IgD-negative memory B cell (primary cell): ENCODE measurements at regions not wholly inside any gene's neighbourhood (a gene's known extent, or its start where the extent isn't known, plus 50 kb on each side); places are given as distances from the start of the nearest gene placed in this dataset.
"Not testable (repeated sequence)": the region's sequence is repeated elsewhere in the genome, so short reads cannot be mapped to it uniquely, and the experiment has no call there.

Experiments used
- H3K27ac Mint-ChIP-seq, 3 donors: one replicate each; pipeline ENCODE4 v1.8.0; 2020 to 2022; ENCODE audit warnings: mild to moderate bottlenecking in 3 of 3, mixed read lengths in 3 of 3, moderate library complexity in 1 of 3
- H3K27me3 Mint-ChIP-seq: one replicate; pipeline ENCODE4 v1.8.0; 2021; ENCODE audit warnings: mixed read lengths
- H3K36me3 Mint-ChIP-seq: one replicate; pipeline ENCODE4 v1.8.0; 2020; ENCODE audit warnings: mild to moderate bottlenecking, mixed read lengths
- H3K4me1 Mint-ChIP-seq, 3 donors: one replicate each; pipeline ENCODE4 v1.8.0; 2020 to 2022; ENCODE audit warnings: mixed read lengths in 3 of 3, mild to moderate bottlenecking in 1 of 3
- H3K4me3 Mint-ChIP-seq, 4 donors: one replicate each; pipeline ENCODE4 v1.8.0; 2020 to 2022; ENCODE audit warnings: mild to moderate bottlenecking in 4 of 4, mixed read lengths in 4 of 4, moderate library complexity in 3 of 4
- H3K9me3 Mint-ChIP-seq, 3 donors: one replicate each; pipeline ENCODE4 v1.8.0; 2020 to 2021; ENCODE audit warnings: mixed read lengths in 3 of 3, mild to moderate bottlenecking in 1 of 3

GRCh38 chr3:159249472-159250174, 447.8 kb downstream of the MFSD1 start:
- Mint-ChIP-seq H3K4me3 (no peak overlapping the region), H3K27me3 (peaks cover 3% of the 10 kb centered on the region), H3K4me1 (peaks cover 0 to 4% (median 0%) of the 10 kb centered on the region in 3 donors), H3K9me3 (peaks cover 6 to 10% (median 7%) of the 10 kb centered on the region in 3 donors), H3K27ac (no peak overlapping the region), H3K36me3 (no peaks in the 10 kb centered on the region)

- H3K9me3 Mint-ChIP-seq = peaks cover 6 to 10% (median 7%) of the 10 kb centered on the region in 3 donors
- peaks cover 3% of the 10 kb centered on the region for H3K27me3 Mint-ChIP-seq
- H3K36me3 Mint-ChIP-seq = no peaks in the 10 kb centered on the region
- no peak overlapping the region for H3K4me3 Mint-ChIP-seq
- H3K4me1 Mint-ChIP-seq = peaks cover 0 to 4% (median 0%) of the 10 kb centered on the region in 3 donors
- no peak overlapping the region for H3K27ac Mint-ChIP-seq
These were observed 449.1 kb downstream of the MFSD1 start for GRCh38 chr3:159250961-159251360.

GRCh38 chr3:159252274-159252673, 450.4 kb downstream of the MFSD1 start:
- peaks cover 6 to 10% (median 7%) of the 10 kb centered on the region in 3 donors for H3K9me3 Mint-ChIP-seq
- H3K27me3 Mint-ChIP-seq = peaks cover 3% of the 10 kb centered on the region
- H3K4me3 Mint-ChIP-seq = no peak overlapping the region
- peaks cover 0 to 4% (median 0%) of the 10 kb centered on the region in 3 donors for H3K4me1 Mint-ChIP-seq
- H3K27ac Mint-ChIP-seq = no peak overlapping the region
- no peaks in the 10 kb centered on the region for H3K36me3 Mint-ChIP-seq

GRCh38 chr3:159252772-159253384, 451.0 kb downstream of the MFSD1 start:
- no peak overlapping the region for H3K27ac Mint-ChIP-seq
- no peaks in the 10 kb centered on the region for H3K36me3 Mint-ChIP-seq
- peaks cover 0 to 4% (median 0%) of the 10 kb centered on the region in 3 donors for H3K4me1 Mint-ChIP-seq
- H3K27me3 Mint-ChIP-seq = peaks cover 3% of the 10 kb centered on the region
- H3K9me3 Mint-ChIP-seq = peaks cover 6 to 10% (median 7%) of the 10 kb centered on the region in 3 donors
- peak overlapping the region in 1 of 4 donors; percentile 10 for H3K4me3 Mint-ChIP-seq

GRCh38 chr3:159253860-159254259, 452.0 kb downstream of the MFSD1 start:
- Mint-ChIP-seq H3K36me3 (no peaks in the 10 kb centered on the region), H3K27me3 (peaks cover 3% of the 10 kb centered on the region), H3K27ac (no peak overlapping the region), H3K4me1 (peaks cover 0 to 4% (median 0%) of the 10 kb centered on the region in 3 donors), H3K9me3 (peaks cover 6 to 10% (median 7%) of the 10 kb centered on the region in 3 donors), H3K4me3 (no peak overlapping the region)

- H3K27ac Mint-ChIP-seq = no peak overlapping the region
- H3K9me3 Mint-ChIP-seq = peaks cover 0 to 3% (median 2%) of the 10 kb centered on the region in 3 donors
- H3K27me3 Mint-ChIP-seq = peaks cover 4% of the 10 kb centered on the region
- peaks cover 0 to 1% (median 0%) of the 10 kb centered on the region in 3 donors for H3K4me1 Mint-ChIP-seq
- H3K36me3 Mint-ChIP-seq = no peaks in the 10 kb centered on the region
- no peak overlapping the region for H3K4me3 Mint-ChIP-seq
These were observed 456.1 kb downstream of the MFSD1 start for GRCh38 chr3:159257954-159258353.

- Mint-ChIP-seq H3K4me1 (no peaks in the 10 kb centered on the region), H3K9me3 (no peaks in the 10 kb centered on the region), H3K27me3 (peaks cover 3% of the 10 kb centered on the region), H3K36me3 (no peaks in the 10 kb centered on the region), H3K27ac (no peak overlapping the region), H3K4me3 (no peak overlapping the region)
These were observed 457.1 kb downstream of the MFSD1 start for GRCh38 chr3:159258934-159259333.

GRCh38 chr3:159260049-159260662, 458.3 kb downstream of the MFSD1 start:
- no peaks in the 10 kb centered on the region for H3K9me3 Mint-ChIP-seq

GRCh38 chr3:159261333-159261732, 459.5 kb downstream of the MFSD1 start:
- H3K36me3 Mint-ChIP-seq = not testable (repeated sequence)

More at GRCh38 chr3:159260049-159260662, 458.3 kb downstream of the MFSD1 start:
- Mint-ChIP-seq H3K27ac (no peak overlapping the region), H3K4me1 (no peaks in the 10 kb centered on the region), H3K27me3 (peaks cover 3% of the 10 kb centered on the region), H3K36me3 (no peaks in the 10 kb centered on the region), H3K4me3 (no peak overlapping the region)

GRCh38 chr3:159263750-159264553, 462.1 kb downstream of the MFSD1 start:
- H3K27ac Mint-ChIP-seq = no peak overlapping the region
- no peaks in the 10 kb centered on the region for H3K36me3 Mint-ChIP-seq
- H3K27me3 Mint-ChIP-seq = peaks cover 11% of the 10 kb centered on the region
- H3K4me1 Mint-ChIP-seq = no peaks in the 10 kb centered on the region
- no peak overlapping the region for H3K4me3 Mint-ChIP-seq
- peaks cover 0 to 1% (median 0%) of the 10 kb centered on the region in 3 donors for H3K9me3 Mint-ChIP-seq

More at GRCh38 chr3:159261333-159261732, 459.5 kb downstream of the MFSD1 start:
- H3K4me1 Mint-ChIP-seq, H3K27ac Mint-ChIP-seq, H3K4me3 Mint-ChIP-seq, H3K27me3 Mint-ChIP-seq, H3K9me3 Mint-ChIP-seq: not testable (repeated sequence)

- no peak overlapping the region for H3K4me3 Mint-ChIP-seq
- peaks cover 0 to 1% (median 0%) of the 10 kb centered on the region in 3 donors for H3K9me3 Mint-ChIP-seq
- H3K36me3 Mint-ChIP-seq = no peaks in the 10 kb centered on the region
- peaks cover 11% of the 10 kb centered on the region for H3K27me3 Mint-ChIP-seq
- H3K4me1 Mint-ChIP-seq = no peaks in the 10 kb centered on the region
- H3K27ac Mint-ChIP-seq = no peak overlapping the region
These were observed 463.9 kb downstream of the MFSD1 start for GRCh38 chr3:159265705-159266104.

- peaks cover 0 to 1% (median 0%) of the 10 kb centered on the region in 3 donors for H3K9me3 Mint-ChIP-seq
- no peak overlapping the region for H3K27ac Mint-ChIP-seq
These were observed 464.9 kb downstream of the MFSD1 start for GRCh38 chr3:159266779-159267178.

GRCh38 chr3:159271799-159272512, 470.1 kb downstream of the MFSD1 start:
- peaks cover 5% of the 10 kb centered on the region for H3K27me3 Mint-ChIP-seq
- no peak overlapping the region for H3K27ac Mint-ChIP-seq
- no peaks in the 10 kb centered on the region for H3K36me3 Mint-ChIP-seq
- no peak overlapping the region for H3K4me3 Mint-ChIP-seq
- H3K4me1 Mint-ChIP-seq = no peaks in the 10 kb centered on the region
- no peaks in the 10 kb centered on the region for H3K9me3 Mint-ChIP-seq

More at GRCh38 chr3:159266779-159267178, 464.9 kb downstream of the MFSD1 start:
- Mint-ChIP-seq H3K4me3 (no peak overlapping the region), H3K27me3 (peaks cover 11% of the 10 kb centered on the region), H3K36me3 (no peaks in the 10 kb centered on the region), H3K4me1 (no peaks in the 10 kb centered on the region)

- H3K27ac Mint-ChIP-seq = no peak overlapping the region
- no peaks in the 10 kb centered on the region for H3K9me3 Mint-ChIP-seq
- no peak overlapping the region for H3K4me3 Mint-ChIP-seq
- no peaks in the 10 kb centered on the region for H3K36me3 Mint-ChIP-seq
- no peaks in the 10 kb centered on the region for H3K4me1 Mint-ChIP-seq
- no peaks in the 10 kb centered on the region for H3K27me3 Mint-ChIP-seq
These were observed 471.2 kb downstream of the MFSD1 start for GRCh38 chr3:159273070-159273469.
